DOHH2 (cell line): ENCODE measurements at regions not wholly inside any gene's neighbourhood (a gene's known extent, or its start where the extent isn't known, plus 50 kb on each side); places are given as distances from the start of the nearest gene placed in this dataset.

Source experiments
- EZH2phosphoT487 ChIP-seq: fragments of 200-600 bp; sonication (generic); IDR thresholded peaks from 2 replicates; pipeline ENCODE4 v1.6.1; 2017; ENCODE audit warnings: borderline replicate concordance, mild to moderate bottlenecking, antibody characterized with exemption, low read length, moderate library complexity, mixed read lengths
- TF ChIP-seq, protein P1 (sequence below): fragments of 200-600 bp; sonication (generic); IDR thresholded peaks from one replicate; pipeline ENCODE4 v1.5.1; 2014; ENCODE audit warnings: antibody characterized with exemption, mild to moderate bottlenecking, low read depth, low read length; ENCODE audit not compliant: poor library complexity, severe bottlenecking

DNA sequence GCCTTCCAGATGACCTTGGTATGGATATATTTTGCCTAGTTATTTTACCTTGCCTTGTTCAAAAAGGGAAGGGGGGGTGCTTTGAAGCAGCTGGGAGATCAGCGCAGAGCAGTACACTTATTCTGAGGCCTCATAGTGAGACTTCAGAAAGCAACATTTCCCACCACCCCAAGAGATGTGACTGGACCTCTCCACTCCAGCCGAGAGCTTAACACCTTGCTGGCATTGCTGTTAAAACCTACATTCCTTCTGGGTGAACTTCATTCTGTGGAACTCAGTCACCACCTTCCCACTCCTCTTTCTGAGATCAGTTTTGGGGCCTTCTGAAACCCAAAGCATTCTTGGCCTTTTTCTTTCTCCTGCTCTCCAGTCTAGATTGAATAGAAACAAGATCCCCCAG, 148.7 kb downstream of the BARHL2 start:
- no peak for TF ChIP-seq EZH2phosphoT487
- TF ChIP-seq, protein P1, sequence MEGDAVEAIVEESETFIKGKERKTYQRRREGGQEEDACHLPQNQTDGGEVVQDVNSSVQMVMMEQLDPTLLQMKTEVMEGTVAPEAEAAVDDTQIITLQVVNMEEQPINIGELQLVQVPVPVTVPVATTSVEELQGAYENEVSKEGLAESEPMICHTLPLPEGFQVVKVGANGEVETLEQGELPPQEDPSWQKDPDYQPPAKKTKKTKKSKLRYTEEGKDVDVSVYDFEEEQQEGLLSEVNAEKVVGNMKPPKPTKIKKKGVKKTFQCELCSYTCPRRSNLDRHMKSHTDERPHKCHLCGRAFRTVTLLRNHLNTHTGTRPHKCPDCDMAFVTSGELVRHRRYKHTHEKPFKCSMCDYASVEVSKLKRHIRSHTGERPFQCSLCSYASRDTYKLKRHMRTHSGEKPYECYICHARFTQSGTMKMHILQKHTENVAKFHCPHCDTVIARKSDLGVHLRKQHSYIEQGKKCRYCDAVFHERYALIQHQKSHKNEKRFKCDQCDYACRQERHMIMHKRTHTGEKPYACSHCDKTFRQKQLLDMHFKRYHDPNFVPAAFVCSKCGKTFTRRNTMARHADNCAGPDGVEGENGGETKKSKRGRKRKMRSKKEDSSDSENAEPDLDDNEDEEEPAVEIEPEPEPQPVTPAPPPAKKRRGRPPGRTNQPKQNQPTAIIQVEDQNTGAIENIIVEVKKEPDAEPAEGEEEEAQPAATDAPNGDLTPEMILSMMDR: no peak
